LNCaP clone FGC (cell line): ENCODE measurements at regions not wholly inside any gene's neighbourhood (a gene's known extent, or its start where the extent isn't known, plus 50 kb on each side); places are given as distances from the start of the nearest gene placed in this dataset.

ENCODE experiments used
- DNase-seq: peaks from one replicate; pipeline ENCODE4 v3.0.0-alpha.2; 2011; ENCODE audit warnings: low read depth
- H3K4me3 ChIP-seq: 2 replicates; pipeline ENCODE4 v1.5.1; 2011; ENCODE audit warnings: mild to moderate bottlenecking, low read depth, low read length, control low read depth
- TF ChIP-seq, protein P1 (sequence below): IDR thresholded peaks from 2 replicates; pipeline ENCODE4 v1.5.1; 2012; ENCODE audit warnings: mild to moderate bottlenecking; ENCODE audit not compliant: control insufficient read depth, insufficient read depth; ENCODE audit errors: extremely low read depth

- DNase-seq, result no peak
- no peak overlapping the region for H3K4me3 ChIP-seq
- TF ChIP-seq, protein P1, sequence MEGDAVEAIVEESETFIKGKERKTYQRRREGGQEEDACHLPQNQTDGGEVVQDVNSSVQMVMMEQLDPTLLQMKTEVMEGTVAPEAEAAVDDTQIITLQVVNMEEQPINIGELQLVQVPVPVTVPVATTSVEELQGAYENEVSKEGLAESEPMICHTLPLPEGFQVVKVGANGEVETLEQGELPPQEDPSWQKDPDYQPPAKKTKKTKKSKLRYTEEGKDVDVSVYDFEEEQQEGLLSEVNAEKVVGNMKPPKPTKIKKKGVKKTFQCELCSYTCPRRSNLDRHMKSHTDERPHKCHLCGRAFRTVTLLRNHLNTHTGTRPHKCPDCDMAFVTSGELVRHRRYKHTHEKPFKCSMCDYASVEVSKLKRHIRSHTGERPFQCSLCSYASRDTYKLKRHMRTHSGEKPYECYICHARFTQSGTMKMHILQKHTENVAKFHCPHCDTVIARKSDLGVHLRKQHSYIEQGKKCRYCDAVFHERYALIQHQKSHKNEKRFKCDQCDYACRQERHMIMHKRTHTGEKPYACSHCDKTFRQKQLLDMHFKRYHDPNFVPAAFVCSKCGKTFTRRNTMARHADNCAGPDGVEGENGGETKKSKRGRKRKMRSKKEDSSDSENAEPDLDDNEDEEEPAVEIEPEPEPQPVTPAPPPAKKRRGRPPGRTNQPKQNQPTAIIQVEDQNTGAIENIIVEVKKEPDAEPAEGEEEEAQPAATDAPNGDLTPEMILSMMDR, result no peak
Measured at GRCh38 chr12:92369056-92369455, 223.4 kb upstream of the BTG1 start.

- no peak for DNase-seq
- TF ChIP-seq, protein P1, result no peak
Measured at GRCh38 chr12:92365836-92366235, 220.2 kb upstream of the BTG1 start.

DNA sequence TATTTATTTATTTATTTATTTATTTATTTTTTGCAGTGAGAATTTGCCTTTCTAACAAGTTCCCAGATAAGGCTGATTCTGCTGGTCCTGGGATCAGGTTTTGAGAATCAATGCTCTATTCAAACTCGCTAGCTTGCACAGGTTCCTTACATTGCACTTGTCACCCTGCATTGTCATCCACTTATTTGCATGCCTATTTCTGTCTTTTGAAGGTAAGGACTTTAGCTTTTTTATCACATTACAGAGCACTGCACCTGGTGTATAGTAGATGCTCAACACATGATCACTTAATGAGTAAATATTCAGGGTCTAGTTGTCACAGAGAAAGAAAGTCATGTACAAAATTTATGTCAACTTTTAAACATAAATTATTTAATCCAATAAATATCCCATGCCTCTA, 219.7 kb upstream of the BTG1 start:
- no peak for DNase-seq
- TF ChIP-seq, protein P1, result no peak
- no peak overlapping the region for H3K4me3 ChIP-seq

More at GRCh38 chr12:92365836-92366235, 220.2 kb upstream of the BTG1 start:
- no peak overlapping the region for H3K4me3 ChIP-seq

DNA sequence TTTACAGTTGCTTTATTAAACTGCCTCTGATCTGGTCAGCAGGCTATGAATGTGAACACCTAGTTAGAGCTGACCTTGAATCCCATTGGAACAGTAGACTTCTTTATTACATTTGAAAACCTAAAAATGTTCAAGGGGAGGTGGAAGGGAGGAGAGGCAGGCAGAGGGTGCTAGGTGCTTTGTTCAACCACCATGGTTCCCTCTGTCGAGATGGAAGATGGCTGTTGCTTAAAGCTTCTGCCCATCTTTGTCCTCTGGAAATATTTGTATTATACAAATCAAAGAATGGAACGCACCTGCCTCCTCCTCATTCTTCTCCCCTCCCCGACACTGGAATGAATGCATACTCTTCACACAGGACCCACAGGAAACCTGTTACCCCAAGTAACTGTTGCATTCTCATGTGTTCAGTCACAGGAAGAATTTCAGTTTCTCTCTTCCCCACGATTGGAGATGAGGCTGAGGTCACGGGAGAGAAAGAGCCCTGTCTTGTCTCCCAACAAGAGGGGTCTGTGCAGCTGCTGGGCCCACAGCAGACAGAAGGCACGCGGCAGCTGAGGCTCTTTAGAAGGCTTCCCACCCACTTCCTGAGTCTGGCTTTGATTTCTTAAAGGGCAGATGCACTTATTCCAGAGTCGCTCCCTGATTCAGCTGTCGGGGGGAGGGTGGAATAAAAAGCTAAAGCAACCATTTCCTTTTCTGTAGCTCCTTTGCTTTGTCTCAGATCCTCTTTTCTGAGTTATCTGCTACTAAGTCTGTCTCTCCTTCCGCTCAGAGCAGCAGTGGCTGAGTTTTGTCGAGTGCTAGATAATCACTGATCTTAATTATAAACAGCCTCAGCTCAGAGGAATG, 217.9 kb upstream of the BTG1 start:
- DNase-seq, result no peak
- TF ChIP-seq, protein P1, result no peak
- H3K4me3 ChIP-seq, result no peak overlapping the region

GRCh38 chr12:92362785-92363184, 217.1 kb upstream of the BTG1 start:
- TF ChIP-seq, protein P1, result no peak
- no peak overlapping the region for H3K4me3 ChIP-seq
- no peak for DNase-seq

DNA sequence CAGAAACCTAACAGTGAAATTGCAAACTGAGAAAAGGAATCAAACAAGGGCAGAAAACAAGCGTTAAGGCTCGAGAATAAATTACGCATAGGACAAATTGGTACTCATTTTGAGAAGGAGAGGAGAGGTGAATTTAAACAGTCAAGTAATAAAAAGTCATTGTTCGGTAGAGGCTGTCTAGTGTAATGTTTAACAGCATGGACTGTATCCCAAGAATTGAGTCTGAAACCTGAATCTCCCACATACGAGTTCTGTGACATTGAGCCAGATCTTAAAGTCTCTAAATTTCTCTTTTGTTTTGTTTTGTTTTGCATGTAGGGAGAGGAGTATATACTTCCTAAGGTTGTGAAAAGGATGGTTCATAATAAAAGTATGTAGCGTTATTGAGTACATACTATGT, 216.5 kb upstream of the BTG1 start:
- no peak for DNase-seq
- TF ChIP-seq, protein P1, result no peak
- no peak overlapping the region for H3K4me3 ChIP-seq

DNA sequence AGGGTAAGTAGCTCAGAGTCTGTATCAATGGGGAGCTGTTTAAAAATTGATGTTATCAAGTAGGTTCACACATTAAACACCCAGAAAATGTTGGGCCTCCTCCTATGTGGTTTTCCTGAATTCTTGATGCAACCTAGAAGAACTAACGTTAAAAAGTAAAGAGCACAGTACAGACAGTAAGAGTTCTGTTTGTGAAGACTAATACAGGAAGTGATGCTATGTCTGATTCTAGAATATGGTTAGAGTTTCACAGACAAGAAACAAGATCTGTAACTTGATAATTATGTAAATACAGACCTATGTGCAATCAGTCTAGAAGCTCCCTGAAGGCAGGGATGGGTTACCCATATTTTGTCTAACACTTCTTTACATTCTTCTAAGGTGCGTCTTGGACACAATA, 214.9 kb upstream of the BTG1 start:
- no peak overlapping the region for H3K4me3 ChIP-seq
- TF ChIP-seq, protein P1, result no peak
- no peak for DNase-seq
